ENCODE measurements at regions not wholly inside any gene's neighbourhood (a gene's known extent, or its start where the extent isn't known, plus 50 kb on each side); places are given as distances from the start of the nearest gene placed in this dataset.
"Not testable (repeated sequence)": the region's sequence is repeated elsewhere in the genome, so short reads cannot be mapped to it uniquely, and the experiment has no call there.

- no peaks in the 10 kb centered on the region for H3K36me3 ChIP-seq (ENCODE audit: insufficient read depth, low read length)
- no peaks in the 10 kb centered on the region for H3K9me2 ChIP-seq (ENCODE audit: low read depth, low read length)
- TF ChIP-seq, protein P1, sequence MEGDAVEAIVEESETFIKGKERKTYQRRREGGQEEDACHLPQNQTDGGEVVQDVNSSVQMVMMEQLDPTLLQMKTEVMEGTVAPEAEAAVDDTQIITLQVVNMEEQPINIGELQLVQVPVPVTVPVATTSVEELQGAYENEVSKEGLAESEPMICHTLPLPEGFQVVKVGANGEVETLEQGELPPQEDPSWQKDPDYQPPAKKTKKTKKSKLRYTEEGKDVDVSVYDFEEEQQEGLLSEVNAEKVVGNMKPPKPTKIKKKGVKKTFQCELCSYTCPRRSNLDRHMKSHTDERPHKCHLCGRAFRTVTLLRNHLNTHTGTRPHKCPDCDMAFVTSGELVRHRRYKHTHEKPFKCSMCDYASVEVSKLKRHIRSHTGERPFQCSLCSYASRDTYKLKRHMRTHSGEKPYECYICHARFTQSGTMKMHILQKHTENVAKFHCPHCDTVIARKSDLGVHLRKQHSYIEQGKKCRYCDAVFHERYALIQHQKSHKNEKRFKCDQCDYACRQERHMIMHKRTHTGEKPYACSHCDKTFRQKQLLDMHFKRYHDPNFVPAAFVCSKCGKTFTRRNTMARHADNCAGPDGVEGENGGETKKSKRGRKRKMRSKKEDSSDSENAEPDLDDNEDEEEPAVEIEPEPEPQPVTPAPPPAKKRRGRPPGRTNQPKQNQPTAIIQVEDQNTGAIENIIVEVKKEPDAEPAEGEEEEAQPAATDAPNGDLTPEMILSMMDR (IDR thresholded peaks at IDR 0.05; ENCODE audit: low read length) = no peak
- no peak for TF ChIP-seq EZH2 (IDR thresholded peaks at IDR 0.05; ENCODE audit: borderline replicate concordance, low read length)
- H3F3A ChIP-seq (ENCODE audit: insufficient read depth, low read length) = no peaks in the 10 kb centered on the region
- H3K27ac ChIP-seq (ENCODE audit: low read depth, low read length, poor library complexity, severe bottlenecking) = no peak overlapping the region
- no peaks in the 10 kb centered on the region for H3K79me2 ChIP-seq (ENCODE audit: insufficient read depth, low read length)
- H3K4me3 ChIP-seq (ENCODE audit: low read depth, low read length, poor library complexity, severe bottlenecking) = no peak overlapping the region
- no peaks in the 10 kb centered on the region for H3K9me3 ChIP-seq (ENCODE audit: low read length)
- H3K4me1 ChIP-seq (ENCODE audit: insufficient read depth, low read length, severe bottlenecking) = no peaks in the 10 kb centered on the region
- no peaks in the 10 kb centered on the region for H3K27me3 ChIP-seq (ENCODE audit: insufficient read depth, low read length)
- H3K9ac ChIP-seq (ENCODE audit: low read length) = no peak overlapping the region
- H4K20me1 ChIP-seq (ENCODE audit: insufficient read depth, low read length) = no peaks in the 10 kb centered on the region
- no peak overlapping the region for H3K4me2 ChIP-seq (ENCODE audit: low read length)
- no peak overlapping the region for H2AFZ ChIP-seq (ENCODE audit: low read length)
Observed at GRCh38 chr11:115612046-115612730, 108.0 kb upstream of the CADM1 start.

- Histone ChIP-seq H4K20me1 (ENCODE audit: insufficient read depth, low read length) (no peaks in the 10 kb centered on the region), H3K4me2 (ENCODE audit: low read length) (no peak overlapping the region), H2AFZ (ENCODE audit: low read length) (no peak overlapping the region), H3K79me2 (ENCODE audit: insufficient read depth, low read length) (no peaks in the 10 kb centered on the region), H3F3A (ENCODE audit: insufficient read depth, low read length) (no peaks in the 10 kb centered on the region), H3K4me1 (ENCODE audit: insufficient read depth, low read length, severe bottlenecking) (no peaks in the 10 kb centered on the region), H3K9me2 (ENCODE audit: low read depth, low read length) (no peaks in the 10 kb centered on the region), H3K27me3 (ENCODE audit: insufficient read depth, low read length) (no peaks in the 10 kb centered on the region), H3K9me3 (ENCODE audit: low read length) (no peaks in the 10 kb centered on the region), H3K27ac (ENCODE audit: low read depth, low read length, poor library complexity, severe bottlenecking) (no peak overlapping the region), H3K4me3 (ENCODE audit: low read depth, low read length, poor library complexity, severe bottlenecking) (no peak overlapping the region), H3K9ac (ENCODE audit: low read length) (no peak overlapping the region), H3K36me3 (ENCODE audit: insufficient read depth, low read length) (no peaks in the 10 kb centered on the region)
- TF ChIP-seq, protein P1 (IDR thresholded peaks at IDR 0.05; ENCODE audit: low read length) = no peak
- no peak for TF ChIP-seq EZH2 (IDR thresholded peaks at IDR 0.05; ENCODE audit: borderline replicate concordance, low read length)
Observed at GRCh38 chr11:115611343-115611742, 107.1 kb upstream of the CADM1 start.

- no peaks in the 10 kb centered on the region for H3K9me2 ChIP-seq (ENCODE audit: low read depth, low read length)
- no peak overlapping the region for H3K27ac ChIP-seq (ENCODE audit: low read depth, low read length, poor library complexity, severe bottlenecking)
- no peaks in the 10 kb centered on the region for H3K27me3 ChIP-seq (ENCODE audit: insufficient read depth, low read length)
- H2AFZ ChIP-seq (ENCODE audit: low read length) = no peak overlapping the region
- no peak overlapping the region for H3K4me2 ChIP-seq (ENCODE audit: low read length)
- no peaks in the 10 kb centered on the region for H3F3A ChIP-seq (ENCODE audit: insufficient read depth, low read length)
- H3K4me3 ChIP-seq (ENCODE audit: low read depth, low read length, poor library complexity, severe bottlenecking) = no peak overlapping the region
- no peaks in the 10 kb centered on the region for H3K36me3 ChIP-seq (ENCODE audit: insufficient read depth, low read length)
- H4K20me1 ChIP-seq (ENCODE audit: insufficient read depth, low read length) = no peaks in the 10 kb centered on the region
- H3K9me3 ChIP-seq (ENCODE audit: low read length) = no peaks in the 10 kb centered on the region
- H3K4me1 ChIP-seq (ENCODE audit: insufficient read depth, low read length, severe bottlenecking) = no peaks in the 10 kb centered on the region
- H3K79me2 ChIP-seq (ENCODE audit: insufficient read depth, low read length) = no peaks in the 10 kb centered on the region
- TF ChIP-seq, protein P1 (IDR thresholded peaks at IDR 0.05; ENCODE audit: low read length) = no peak
- TF ChIP-seq EZH2 (IDR thresholded peaks at IDR 0.05; ENCODE audit: borderline replicate concordance, low read length) = no peak
- H3K9ac ChIP-seq (ENCODE audit: low read length) = no peak overlapping the region
Observed at GRCh38 chr11:115610908-115611307, 106.7 kb upstream of the CADM1 start.

GRCh38 chr11:115610234-115610633 lies 106.0 kb upstream of the CADM1 start:
- H3K9me2 ChIP-seq (ENCODE audit: low read depth, low read length); H3K9ac ChIP-seq (ENCODE audit: low read length); H3K79me2 ChIP-seq (ENCODE audit: insufficient read depth, low read length); H3F3A ChIP-seq (ENCODE audit: insufficient read depth, low read length); H3K27me3 ChIP-seq (ENCODE audit: insufficient read depth, low read length); H3K9me3 ChIP-seq (ENCODE audit: low read length); H3K4me3 ChIP-seq (ENCODE audit: low read depth, low read length, poor library complexity, severe bottlenecking); H3K4me1 ChIP-seq (ENCODE audit: insufficient read depth, low read length, severe bottlenecking); H3K27ac ChIP-seq (ENCODE audit: low read depth, low read length, poor library complexity, severe bottlenecking); H3K36me3 ChIP-seq (ENCODE audit: insufficient read depth, low read length); H4K20me1 ChIP-seq (ENCODE audit: insufficient read depth, low read length); H2AFZ ChIP-seq (ENCODE audit: low read length); H3K4me2 ChIP-seq (ENCODE audit: low read length): not testable (repeated sequence)

Data from OCI-LY1 (cell line).